A673 (cell line): ENCODE measurements at regions not wholly inside any gene's neighbourhood (a gene's known extent, or its start where the extent isn't known, plus 50 kb on each side); places are given as distances from the start of the nearest gene placed in this dataset.

Source experiments
- CTCF ChIP-seq: fragments of 300-800, 200-600 bp; sonication (generic); conservative IDR thresholded peaks from 2 replicates; pipeline ENCODE4 v1.5.1; 2017; ENCODE audit warnings: low read depth, mild to moderate bottlenecking, antibody characterized with exemption, low read length, moderate library complexity, mixed read lengths
- EZH2 ChIP-seq: fragments of 200-600 bp; sonication (generic); IDR thresholded peaks from 2 replicates; pipeline ENCODE4 v1.6.1; 2017; ENCODE audit warnings: borderline replicate concordance, low read depth, mild to moderate bottlenecking, mixed read lengths, antibody characterized with exemption, low read length; ENCODE audit not compliant: poor library complexity, severe bottlenecking

DNA sequence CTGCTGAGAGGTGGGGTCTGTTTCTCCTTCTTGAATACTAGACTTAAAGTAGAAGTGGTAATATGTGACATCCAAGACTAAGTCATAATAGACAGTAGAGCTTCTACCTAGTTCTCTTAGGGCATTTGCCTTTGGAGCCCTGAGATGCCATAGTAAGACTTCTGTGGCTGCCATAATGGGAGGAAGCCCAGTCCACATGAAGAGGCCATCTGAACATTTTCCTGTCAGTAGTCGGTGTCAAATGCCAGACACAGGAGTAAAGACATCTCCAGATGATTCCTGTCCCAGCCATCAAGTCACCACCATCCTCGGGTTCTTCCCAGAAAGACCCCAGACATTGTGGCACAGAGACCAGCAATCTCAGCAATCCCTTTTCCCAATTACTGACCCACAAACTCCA, 58.1 kb upstream of the IRX6 start:
- no peak for TF ChIP-seq CTCF
- no peak for TF ChIP-seq EZH2
